ENCODE measurements at regions not wholly inside any gene's neighbourhood (a gene's known extent, or its start where the extent isn't known, plus 50 kb on each side); places are given as distances from the start of the nearest gene placed in this dataset.
"Not testable (repeated sequence)": the region's sequence is repeated elsewhere in the genome, so short reads cannot be mapped to it uniquely, and the experiment has no call there.

DNA sequence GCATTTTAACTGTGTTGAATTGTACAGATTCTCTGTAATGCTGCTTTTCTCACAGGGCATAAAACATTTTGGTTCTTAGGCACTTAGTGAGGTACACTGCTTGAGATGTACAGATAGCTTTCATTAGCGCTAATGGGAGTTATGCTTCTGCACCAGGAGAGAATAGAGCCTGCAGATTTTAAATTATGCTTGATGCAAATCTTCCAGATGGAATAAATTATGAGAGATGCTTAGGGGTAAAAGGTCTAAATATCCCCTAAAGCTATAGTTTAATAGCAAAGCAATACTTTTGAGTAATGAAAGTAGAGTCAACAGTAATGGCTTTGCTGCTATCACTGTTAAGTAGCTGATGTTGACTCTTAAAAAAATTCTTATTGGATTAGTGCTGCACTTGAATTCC is 248.9 kb downstream of the S1PR1 start:
- DNase-seq = no peak

DNA sequence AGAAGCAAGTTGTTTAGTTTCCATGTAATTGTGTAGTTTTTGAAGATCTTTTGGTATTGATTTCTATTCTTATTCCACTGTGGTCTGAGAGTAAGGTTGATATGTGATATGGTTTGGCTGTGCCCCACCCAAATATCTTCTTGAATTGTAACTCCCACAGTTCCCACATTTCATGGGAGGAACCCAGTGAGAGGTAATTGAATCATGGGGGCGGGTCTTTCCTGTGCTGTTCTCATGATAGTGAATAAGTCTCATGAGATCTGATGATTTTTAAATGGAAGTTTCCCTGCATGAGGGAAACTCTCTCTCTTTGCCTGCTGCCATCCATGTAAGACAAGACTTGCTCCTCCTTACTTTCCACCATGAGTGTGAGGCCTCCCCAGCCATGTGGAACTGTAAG is 255.3 kb downstream of the S1PR1 start:
- DNase-seq = not testable (repeated sequence)

DNA sequence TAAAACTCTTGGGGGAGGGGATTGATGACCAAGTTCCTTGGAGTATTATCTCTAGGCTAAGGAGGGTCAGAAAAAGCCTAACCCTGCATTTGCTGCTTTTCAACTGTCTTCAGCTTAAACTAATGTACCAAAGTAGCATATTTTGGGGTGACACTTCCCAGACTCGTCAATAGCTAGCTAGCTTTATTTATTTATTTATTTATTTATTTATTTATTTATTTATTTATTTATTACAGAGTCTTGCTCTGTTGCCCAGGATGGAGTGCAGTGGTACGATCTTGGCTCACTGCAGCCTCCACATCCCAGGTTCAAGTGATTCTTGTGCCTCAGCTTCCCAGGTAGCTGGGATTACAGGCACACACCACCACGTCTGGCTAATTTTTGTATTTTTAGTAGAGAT is 257.1 kb downstream of the S1PR1 start:
- not testable (repeated sequence) for DNase-seq

DNA sequence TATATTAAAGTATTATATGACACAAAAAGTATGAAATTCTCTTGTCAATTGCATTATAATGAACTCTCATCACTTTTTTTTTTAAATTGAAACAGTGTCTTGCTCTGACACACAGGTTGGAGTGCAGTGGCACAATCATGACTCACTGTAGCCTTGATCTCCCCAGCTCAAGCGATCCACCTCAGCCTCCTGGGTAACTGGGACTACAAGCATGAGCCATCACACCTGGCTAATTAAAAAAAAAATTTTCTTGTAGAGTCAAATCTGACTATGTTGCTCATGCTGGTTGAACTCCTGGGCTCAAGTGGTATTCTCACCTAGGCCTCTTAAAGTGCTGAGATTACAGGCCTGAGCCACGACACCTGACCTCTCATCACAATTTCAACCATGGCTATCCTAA is 259.3 kb downstream of the S1PR1 start:
- no peak for DNase-seq

DNA sequence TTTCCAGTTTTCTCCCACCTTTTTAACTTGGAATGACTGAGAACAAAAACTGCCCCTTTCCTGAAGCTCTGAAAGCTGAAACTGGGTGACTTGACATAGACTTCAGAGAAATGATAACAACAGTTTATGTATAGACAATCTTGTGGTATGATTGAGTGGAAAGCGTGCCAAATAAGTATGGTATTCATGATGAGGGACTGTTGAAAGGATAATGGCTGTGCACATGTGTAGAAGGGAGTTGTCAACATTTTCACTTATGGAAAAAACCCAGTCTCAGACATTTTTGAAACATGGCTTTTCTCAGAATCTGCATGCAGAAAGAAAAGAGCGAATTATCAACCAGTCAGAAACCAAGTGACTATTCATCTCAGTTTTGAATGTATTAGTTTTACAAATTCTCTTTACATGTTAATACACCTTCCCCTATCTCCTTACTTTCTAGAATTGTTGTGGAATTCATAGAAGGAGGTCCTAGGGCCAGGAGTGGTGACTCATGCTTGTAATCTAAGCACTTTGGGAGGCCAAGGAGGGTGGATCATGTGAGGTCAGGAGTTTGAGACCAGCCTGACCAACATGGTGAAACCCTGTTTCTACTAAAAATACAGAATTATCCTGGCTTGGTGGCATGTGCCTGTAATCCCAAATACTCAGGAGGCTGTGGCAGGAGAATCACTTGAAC is 261.2 kb downstream of the S1PR1 start:
- no peak for DNase-seq

DNA sequence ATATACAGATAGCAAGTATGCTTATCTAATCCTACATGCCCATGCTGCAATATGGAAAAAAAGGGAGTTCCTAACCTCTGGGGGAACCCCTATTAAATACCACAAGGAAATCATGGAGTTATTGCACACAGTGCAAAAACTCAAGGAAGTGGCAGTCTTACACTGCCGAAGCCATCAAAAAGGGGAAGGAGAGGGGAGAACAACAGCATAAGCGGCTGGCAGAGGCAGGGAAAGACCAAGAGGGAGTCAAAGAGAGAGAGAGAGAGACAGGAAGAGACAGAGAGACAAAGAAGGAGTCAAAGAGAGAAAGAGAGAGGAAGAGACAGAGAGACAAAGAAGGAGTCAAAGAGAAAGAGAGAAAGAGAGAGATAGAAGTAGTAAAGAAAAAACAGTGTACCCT is 267.3 kb downstream of the S1PR1 start:
- DNase-seq = not testable (repeated sequence)

DNA sequence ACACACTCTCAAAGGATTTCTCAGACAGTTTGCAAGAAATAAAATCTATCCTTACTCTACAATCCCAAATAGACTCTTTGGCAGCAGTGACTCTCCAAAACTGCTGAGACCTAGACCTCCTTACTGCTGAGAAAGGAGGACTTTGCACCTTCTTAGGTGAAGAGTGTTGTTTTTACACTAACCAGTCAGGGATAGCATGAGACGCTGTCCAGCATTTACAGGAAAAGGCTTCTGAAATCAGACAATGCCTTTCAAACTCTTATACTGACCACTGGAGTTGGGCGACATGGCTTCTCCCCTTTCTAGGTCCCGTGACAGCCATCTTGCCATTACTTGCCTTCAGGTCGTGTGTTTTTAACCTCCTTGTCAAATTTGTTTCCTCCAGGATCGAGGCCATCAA is 268.4 kb downstream of the S1PR1 start:
- DNase-seq = not testable (repeated sequence)

DNA sequence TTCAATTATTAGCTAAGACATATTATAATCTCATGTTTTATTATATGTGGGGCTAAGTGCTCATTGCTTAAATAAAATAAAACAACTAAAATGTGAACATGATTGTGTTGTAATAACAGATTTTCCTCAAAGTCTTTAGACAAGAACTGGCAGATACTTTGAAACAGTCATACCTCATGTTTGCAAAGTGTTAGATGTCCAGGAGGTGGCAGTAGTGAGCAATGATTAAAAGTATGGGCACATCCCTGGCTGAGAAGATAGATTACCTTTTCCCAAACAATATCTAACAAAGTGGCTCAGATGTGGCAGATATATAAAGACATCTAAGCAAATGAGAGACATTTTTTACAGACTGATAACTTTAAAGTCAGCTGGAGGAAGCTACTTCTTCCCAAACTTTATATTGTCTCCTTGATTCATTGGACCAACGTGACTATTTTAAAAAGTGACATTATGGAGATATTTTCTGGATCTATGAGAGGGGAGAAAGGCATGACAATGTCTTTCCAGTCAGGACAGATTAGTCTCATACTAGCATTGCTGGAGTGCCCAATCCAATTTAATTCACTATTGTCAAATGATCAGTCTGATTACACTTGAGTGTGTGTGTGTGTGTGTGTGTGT is 269.8 kb downstream of the S1PR1 start:
- DNase-seq = no peak

DNA sequence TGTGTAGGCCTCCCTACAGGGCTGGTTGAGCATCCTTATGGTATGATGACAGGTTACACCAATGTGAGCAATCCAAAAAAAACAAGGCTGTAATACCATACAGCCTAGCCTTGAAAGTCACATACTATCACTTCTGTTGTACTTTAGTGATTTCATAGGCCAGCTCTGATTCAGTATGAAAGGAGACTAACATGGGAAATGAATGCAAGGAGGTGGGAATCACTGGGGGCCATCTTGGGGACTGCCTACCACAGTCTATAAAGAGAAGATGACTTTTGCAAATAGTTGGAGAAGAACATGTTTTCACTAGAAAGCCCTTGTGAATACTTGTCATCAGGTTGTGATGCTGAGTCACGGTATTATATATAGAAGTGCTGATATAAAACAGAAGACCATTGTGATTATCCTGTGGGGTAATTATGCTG is 270.7 kb downstream of the S1PR1 start:
- DNase-seq = no peak

DNA sequence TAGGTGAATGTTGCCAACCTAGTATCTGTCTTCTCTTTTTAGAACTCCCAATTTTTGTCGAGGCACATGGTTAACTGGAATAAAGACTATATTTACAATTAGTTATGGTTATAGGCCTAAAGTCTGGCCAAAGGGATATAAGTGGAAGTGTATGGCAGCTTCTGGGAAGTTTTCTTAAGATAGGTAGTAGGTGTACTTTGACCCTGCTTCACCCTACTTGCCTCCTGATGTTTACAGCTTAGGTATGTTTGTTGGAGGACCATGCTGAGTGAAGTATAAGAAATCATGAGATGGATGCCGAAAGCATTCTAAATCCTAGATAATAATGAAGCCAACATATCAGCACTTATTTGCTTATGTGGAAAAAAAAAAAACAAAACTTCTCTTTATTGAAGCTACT is 272.1 kb downstream of the S1PR1 start:
- no peak for DNase-seq

DNA sequence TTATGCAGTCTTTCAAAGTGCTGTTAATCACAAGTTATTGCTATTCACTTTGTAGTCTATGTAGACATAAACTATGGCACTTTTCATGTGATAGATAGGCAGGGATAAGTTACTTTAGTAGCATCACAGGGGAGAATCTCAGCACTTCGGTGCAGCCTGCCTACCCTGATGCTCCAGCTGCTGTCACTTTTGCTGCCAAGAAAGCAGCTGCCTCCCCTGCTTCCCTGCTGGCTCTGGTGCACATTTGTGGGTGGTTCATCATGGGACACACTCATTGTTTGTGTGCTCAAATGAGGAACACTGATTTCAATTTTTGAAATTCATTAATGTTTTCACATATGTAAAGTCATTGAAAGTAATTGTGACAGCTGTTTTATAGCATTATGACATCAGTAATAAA is 272.6 kb downstream of the S1PR1 start:
- DNase-seq = no peak

DNA sequence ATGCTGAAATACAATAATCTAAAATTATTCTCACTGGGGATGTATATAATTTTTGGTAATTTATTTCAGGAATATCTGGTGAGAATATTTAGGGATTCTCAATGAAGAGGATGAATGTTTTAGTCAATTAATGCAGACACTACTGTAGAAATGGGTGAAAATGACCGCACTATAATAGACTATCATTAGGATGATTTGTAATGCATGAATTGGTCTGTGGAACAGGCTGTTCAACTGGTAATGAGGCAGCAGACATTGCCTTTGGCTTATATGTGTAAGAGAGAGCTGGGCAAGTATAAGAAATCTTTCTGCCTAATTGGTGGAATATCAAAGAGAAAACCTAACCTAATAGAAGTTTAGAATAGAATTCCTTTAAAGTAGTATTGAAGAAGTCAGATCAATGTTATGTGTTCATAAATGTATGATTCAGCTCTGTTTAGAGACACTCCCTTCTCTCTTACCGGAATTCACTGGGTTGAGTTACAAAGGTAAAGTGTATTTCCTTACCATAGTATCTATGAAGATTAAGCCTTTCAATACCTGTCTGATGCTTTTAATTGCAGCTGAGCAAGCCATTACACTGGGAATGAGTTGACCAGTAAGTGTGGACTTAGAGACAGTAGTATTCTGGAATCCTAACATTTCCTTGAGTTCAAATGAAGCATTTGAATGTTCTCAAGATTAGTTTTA is 274.5 kb downstream of the S1PR1 start:
- no peak for DNase-seq

DNA sequence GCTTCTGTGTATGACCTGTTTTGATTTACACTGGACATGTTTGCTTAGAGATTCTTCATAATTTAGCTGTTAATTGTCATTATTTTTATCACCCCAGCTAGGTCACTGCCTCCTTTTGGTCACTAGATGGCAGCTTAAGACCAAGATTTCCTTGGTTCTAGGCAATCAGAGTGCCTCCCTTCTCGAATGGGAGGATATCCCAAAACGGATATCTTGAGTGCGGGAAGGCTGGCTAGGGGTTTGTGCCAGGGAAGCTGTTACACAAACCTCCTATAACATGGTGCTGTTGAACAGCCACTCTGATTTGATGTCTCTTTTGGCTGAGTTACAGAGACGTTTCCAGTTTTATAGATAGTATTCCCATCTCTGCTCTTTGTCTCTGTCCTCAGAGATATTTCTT is 283.5 kb downstream of the S1PR1 start:
- DNase-seq = no peak

DNA sequence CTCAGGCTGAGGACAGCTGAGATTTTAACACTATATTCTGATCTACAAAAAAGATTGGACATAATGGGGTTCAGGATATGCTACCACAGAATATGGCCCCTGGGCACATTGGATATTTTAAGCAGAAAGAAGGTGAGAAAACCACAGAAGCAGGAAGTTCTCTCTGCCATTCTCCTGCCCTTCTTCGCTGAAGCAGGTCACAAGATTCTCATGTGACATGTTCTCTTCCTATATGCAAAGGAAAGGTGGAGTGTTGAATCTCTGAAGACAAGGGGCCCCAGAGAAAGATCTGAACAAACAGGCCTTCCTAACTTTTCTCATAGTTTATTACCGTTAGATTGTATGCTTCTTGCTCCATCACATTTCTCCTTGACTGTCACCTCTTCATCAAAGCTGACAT is 285.7 kb downstream of the S1PR1 start:
- no peak for DNase-seq

DNA sequence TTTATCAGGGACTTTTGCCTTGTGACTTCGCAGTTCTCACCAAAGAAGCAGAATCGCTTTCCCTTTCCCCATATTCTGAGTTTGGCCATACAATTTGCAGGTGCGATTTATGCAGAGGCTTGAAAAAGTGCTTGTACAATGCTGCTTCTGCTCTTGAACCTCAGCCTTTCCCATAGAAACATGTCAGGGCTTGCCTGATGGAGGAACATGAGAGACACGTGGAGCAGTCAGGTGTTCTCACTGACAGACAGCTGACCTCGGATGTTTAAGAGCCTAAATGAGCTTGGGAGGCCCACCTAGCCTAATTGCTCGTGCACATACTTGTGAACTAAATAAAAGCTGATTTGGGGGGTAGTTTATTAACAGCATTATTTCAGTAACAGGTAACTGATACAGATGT is 290.0 kb downstream of the S1PR1 start:
- DNase-seq = no peak

DNA sequence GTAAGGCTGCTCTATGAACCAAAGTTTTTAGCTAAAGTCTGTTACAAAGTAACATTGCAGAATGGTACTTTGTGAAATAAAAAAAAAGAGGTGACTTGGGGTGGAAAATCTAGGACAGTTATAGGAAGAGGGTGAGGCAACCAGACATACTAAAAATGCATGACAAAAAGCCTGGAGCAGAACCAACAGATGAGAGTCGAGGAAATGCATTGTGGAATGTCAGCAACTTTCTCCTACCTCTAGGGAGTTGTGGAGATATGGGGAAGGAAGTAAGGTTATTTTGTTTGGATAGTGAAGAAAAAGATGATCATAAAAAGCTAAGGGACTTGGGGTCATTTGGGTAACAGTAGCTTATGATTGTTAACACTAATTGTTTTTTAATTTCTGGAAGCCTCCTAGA is 295.6 kb downstream of the S1PR1 start:
- no peak for DNase-seq

DNA sequence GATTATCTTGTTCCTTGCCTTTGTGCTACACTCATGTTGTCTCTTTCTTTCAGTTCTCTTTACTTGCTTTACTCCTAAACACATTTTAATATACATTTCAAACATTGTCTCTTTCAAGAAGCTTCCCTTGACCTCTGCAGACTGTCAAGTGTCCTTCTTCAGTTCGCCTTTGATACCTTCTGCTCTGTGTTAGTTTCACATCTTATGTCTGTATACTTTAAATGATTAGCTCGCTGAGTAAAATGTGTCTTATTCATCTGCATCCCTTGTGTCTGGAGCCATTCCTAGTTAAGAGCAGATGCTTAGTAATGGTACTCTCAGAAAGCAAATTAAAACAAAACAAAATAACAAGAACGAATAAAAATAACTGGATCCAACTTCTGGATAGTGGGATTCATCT is 303.3 kb downstream of the S1PR1 start:
- DNase-seq = no peak

DNA sequence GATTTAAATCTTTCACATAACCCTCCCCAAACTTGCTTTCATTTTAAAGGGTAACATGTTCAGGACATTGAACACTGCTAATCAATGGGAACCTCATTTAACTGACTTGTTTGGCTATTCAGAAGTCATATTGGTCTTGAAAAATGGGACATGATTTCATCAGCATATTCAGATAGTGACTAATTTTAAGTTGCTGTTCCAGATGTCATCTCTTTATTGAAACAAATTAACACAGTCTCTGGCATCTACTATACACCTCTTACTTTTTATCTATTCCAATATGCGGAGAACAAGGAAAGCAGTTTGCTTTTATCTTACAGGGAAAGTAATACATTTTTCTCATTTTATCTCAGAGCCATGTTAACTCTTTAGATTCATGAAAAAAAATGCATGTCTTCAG is 310.1 kb downstream of the S1PR1 start:
- no peak for DNase-seq

DNA sequence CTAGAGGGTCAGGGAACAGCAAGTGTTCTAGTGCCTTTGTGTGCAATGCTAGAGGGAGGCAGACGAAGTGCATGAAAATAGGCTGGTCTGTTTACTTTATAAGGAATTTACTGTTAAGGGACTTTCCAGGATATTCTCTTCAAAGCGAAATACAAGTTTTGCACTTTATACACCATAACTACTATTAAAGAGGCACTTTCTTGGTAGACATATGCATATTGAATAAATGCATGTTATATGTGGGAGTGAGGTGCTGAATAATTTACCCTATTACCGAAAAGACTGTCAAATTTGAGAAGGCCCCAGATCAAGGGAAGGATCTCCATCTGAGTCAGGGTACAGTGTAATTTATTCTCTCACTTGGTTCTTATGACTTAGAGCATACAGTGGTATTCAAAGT is 310.5 kb downstream of the S1PR1 start:
- no peak for DNase-seq

DNA sequence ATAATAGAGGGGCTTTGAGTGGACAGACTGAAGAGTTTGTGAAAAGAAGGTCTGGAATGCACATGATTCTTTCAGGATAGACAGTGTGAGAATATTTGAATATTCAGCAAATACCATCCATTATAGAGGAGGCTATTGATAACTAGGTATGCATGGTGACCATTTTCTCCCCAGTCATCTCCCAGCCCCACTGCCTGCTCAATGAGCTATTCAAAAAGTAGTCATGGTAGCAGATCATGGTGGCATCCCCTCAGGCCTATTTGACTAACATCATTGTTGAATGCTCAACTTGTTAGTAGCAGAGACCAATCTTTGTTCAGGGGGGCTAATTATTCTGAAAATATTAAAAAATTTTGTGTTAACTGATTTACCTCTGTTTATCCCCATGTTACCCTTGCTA is 311.6 kb downstream of the S1PR1 start:
- no peak for DNase-seq

DNA sequence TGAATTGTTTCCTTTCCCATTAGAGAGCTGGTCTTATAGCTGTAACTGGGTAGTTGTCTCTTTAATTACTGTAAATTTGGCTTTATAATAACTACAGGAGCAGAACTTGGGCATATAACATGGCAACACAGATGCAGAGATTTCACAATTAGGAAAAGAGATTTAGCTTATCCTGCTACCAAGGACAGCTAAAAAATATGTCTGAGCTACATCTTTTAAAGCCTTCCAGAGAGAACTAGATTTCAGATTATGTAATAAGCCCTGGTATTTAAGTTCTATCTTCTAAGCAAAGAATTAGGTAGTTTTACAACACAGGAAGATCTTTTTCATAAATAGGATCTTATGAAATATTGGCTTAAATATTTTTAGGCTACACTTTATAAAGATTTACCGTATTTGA is 313.8 kb downstream of the S1PR1 start:
- DNase-seq = no peak

DNA sequence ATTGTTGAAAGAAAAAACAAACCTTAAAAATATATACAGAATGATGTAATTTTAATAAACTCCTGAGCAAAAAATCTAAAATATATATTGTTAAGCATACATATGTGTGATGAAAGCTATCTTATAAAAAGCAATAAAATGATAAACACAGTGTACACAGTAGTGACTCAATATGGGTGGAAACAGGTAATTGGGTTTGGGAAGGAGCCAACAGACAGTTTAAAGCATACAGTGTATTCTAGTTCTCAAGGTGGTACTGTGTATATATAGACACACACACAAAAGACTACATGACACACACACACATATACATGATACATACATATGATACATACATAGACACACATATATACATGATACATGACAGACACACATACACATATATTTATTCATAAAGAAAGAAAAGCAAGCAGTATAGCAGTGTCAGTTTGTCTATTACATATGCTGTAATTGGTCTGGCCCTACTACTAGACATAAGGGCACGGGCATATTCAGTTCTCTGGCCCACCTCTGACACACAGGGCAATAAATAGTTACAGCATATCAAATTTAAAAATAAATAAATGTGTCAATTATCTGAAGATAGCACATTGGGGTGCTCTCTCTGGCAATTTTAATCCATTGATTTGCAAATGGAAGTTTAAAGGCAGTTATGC is 330.2 kb downstream of the S1PR1 start:
- DNase-seq = no peak

DNA sequence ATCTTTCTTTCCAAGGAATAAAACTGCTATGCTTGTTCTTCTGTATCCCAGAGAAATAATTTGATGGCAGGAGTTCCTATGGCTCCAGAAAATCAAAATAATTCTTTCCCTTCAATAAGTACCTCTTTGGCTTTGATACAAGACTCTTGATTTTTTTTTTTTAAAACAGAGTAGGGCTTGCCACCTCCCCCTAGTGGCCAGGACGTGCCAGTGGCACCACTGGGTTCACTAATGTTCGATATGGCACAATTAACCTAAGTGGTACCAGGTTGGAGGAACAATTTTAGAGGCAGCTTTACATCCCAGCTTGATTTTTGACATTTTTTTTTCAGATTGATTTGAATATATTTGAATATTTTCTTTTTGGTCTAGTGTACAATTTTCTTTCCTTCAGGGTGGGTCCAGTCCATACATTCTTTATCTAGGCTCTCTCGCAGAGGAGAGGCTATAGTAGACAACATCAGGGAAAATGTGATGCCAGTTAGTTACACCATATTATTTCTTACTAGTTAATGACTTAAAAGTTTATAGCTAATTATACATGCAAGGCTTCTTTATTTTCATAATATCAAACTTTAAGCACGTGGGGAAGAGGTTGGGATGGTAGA is 330.9 kb downstream of the S1PR1 start:
- DNase-seq = peak; percentile 65

DNA sequence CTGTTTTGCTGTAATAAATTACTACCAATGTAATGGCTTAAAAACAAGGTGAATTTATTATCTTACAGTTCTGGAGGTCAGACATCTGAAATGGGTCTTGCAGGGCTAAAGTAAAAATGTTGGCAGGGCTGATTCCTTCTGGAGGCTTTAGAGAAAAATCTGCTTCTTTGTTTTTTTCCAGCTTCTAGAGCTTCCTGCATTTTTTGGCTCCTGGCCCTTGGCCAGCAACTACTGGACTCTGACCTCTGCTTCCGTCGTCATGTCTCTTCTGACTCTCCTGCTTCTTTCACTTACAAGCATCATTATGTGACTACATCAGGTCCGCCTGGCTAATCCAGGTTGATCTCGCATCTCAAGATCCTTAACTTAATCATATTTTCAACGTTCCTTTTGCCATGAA is 350.9 kb downstream of the S1PR1 start:
- DNase-seq = no peak
